AG09319 (cell line): ENCODE measurements at regions not wholly inside any gene's neighbourhood (a gene's known extent, or its start where the extent isn't known, plus 50 kb on each side); places are given as distances from the start of the nearest gene placed in this dataset.

Experiments used
- DNase-seq: peaks from one replicate; pipeline ENCODE4 v3.0.0-alpha.2; 2010; ENCODE audit warnings: low read depth; ENCODE audit errors: extremely low read depth
- TF ChIP-seq, protein P1 (sequence below): IDR thresholded peaks from 2 replicates; pipeline ENCODE4 v1.5.1; 2011; ENCODE audit warnings: low read depth, mild to moderate bottlenecking, inconsistent platforms, low read length, moderate library complexity

DNA sequence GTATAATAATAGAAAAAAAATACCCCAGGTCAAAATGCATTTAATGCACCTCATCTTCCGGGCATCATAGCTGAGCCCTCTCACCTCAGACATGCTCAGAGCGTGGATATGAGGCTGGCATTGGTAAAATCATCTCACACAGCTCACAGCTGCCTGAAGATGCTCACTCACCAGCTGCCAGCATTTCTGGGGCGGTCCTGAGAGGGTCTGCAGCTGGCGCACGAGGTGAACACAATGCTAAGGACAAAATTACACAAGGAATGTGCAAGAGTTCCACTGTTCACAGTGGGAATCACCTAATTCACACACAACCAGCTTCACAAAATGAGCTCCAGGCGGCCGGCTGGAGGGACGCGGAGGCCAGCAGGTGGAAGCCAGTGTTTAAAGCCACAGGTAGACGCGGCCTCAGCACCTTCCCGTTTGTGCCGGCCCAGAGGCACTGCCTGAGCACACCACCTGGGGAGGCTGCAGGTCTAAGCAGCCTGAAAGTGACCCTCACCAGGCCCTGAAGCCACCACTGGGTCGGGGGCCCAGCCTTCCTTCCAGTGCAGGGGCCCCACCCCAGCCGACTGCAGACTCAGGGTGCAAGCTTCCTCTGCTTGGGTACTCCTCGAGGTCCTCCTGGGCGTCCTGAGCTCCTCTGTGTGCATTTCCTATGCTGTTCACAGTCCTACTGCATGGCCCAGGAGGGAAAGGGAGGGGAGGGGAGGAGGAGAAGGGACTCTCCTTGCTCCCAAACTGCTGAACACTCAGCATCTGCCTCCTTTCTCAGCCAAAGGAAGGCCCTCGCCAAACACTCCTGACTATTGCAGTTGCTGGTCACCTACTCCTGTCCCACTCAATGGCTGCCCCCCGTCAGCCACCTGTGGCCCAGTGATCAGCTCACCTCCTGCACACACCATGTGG is 61.2 kb upstream of the FAM20C start:
- TF ChIP-seq, protein P1, sequence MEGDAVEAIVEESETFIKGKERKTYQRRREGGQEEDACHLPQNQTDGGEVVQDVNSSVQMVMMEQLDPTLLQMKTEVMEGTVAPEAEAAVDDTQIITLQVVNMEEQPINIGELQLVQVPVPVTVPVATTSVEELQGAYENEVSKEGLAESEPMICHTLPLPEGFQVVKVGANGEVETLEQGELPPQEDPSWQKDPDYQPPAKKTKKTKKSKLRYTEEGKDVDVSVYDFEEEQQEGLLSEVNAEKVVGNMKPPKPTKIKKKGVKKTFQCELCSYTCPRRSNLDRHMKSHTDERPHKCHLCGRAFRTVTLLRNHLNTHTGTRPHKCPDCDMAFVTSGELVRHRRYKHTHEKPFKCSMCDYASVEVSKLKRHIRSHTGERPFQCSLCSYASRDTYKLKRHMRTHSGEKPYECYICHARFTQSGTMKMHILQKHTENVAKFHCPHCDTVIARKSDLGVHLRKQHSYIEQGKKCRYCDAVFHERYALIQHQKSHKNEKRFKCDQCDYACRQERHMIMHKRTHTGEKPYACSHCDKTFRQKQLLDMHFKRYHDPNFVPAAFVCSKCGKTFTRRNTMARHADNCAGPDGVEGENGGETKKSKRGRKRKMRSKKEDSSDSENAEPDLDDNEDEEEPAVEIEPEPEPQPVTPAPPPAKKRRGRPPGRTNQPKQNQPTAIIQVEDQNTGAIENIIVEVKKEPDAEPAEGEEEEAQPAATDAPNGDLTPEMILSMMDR = no peak
- DNase-seq = no peak

DNA sequence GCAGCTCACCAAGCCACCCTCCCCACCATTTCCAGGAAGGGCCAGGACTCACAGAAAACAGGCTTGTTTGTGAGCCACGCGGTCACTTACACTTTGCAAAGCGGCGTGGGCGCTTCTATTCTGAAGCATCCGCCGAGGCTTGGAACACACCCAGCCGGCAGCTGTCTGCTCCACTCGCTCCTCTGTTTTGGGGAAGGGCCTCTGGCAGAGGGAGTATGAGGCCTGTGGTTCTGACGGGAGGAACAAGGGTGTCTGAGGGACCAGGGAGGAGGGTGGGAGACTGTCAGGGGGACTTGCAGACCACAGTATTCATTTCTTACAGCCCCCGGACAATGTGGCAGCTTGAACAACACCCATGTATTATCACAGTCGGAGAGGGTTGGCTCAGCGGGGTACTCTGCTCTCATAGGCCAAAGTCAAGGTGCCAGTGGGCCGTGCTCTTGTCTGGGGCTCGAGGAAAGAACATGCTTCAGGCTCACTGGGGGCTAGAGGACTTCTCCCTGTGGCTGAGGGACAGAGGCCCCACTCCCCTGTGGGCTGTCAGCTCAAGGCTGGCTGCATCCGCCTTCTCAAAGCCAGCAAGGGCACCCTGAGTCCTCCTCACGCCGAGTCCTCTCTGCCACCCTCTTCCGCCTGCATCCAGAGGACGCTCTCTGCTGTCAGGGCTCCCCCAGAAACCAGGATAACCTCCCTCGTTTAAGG is 60.4 kb upstream of the FAM20C start:
- TF ChIP-seq, protein P1 = no peak
- DNase-seq = no peak

DNA sequence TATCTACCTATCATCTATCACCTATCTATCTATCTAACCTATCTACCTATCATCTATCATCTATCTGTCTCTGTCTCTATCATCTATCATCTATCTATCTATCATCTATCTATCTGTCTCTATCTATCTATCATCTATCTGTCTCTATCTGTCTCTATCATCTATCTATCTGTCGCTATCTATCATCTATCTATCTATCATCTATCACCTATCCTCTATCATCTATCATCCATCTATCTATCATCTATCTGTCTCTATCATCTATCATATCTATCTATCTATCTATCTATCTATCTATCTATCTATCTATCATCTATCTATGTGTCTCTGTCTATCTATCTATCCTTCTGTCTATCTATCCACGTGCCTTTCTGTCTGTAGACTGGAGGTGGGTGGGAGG is 59.5 kb upstream of the FAM20C start:
- TF ChIP-seq, protein P1 = no peak
- DNase-seq = no peak

DNA sequence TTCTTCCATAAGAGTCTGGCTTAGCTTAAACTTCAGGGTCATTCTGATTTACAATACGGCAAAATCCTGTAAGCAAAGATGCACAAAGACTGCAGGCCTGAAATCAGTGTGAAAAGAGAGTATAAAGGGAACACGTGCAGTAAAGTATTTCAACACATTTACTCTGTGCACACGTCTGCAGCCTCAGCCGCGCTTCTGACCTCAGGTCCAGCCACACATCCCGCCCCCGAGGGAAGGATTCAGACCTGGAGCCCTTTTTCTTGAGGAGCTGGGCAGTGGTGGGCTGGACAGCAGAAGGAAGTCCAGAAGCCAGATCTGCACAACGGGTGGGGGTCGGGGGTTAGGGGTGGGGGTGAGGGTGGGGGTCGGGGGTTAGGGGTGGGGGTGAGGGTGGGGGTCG is 58.9 kb upstream of the FAM20C start:
- TF ChIP-seq, protein P1 = no peak
- no peak for DNase-seq

DNA sequence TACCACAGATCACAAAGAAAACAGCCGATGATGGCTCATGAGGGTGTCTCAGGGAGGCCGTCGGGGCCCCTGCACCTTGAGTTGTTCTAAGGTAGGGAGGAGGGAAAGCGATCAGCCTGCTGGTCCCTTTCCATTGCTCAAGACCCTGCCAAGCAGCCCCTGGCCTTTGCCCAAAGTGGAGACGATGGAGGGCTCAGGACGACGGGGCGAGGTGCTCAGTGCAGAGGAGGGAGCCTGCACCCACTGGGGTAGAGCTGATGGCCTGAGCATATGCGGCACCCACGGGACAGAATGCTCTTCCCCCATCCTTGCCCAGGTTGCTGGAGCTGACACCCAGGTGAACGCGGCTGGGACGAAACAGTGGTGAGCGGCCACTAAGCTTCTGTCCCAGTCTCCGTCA is 58.3 kb upstream of the FAM20C start:
- TF ChIP-seq, protein P1 = no peak
- no peak for DNase-seq

DNA sequence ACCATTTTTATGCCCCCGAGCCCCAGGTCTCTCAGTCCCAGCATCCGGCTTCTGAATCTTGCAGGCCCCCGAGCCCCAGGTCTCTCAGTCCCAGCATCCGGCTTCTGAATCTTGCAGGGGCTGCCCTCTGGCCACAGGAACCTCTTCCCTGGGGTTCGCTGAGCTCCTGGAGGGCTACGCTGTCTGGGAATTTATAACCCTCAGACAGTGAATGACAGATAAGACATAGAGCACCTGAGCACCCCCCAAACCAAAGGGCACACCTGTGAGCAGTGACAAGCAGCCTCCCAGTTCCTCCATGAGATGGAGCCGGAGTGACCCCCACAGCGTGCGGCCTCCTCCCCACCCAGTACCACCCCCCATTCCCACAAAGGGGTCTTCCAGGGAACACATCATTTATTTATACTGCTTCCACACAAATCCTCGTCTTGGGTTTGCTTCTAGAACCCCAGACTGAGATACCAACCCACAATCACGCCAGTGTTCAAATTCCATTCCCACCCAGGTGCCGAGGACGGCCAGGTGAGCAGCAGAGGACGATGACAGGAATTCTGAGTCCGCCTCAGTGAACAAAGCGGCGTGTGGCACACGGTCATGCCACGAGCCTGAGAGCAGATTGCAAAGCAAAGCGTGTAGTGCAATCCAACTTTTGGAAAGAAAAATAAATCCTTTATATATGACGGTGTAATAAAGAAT is 57.7 kb upstream of the FAM20C start:
- DNase-seq = no peak
- TF ChIP-seq, protein P1 = no peak

DNA sequence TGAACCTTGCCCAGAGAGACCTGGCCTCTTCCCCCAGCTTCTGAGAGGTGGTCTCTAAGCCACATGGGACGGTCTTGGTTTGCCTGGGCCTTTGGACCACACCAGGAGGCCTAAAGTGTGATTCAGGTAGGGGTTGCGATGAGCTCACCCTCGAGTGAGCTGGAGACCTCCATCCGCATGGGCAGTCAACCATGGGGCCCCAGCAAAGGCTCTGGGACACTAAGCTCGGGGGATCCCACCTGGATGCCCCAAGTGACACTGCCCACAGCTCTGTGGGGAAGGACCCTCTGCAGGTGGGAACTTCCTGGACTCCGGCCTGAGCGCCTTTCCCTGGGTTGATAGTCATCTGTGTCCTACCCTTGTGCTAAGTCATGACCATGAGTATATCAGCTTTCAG is 57.1 kb upstream of the FAM20C start:
- TF ChIP-seq, protein P1 = no peak
- DNase-seq = no peak
